ENCODE measurements at regions not wholly inside any gene's neighbourhood (a gene's known extent, or its start where the extent isn't known, plus 50 kb on each side); places are given as distances from the start of the nearest gene placed in this dataset.

DNA sequence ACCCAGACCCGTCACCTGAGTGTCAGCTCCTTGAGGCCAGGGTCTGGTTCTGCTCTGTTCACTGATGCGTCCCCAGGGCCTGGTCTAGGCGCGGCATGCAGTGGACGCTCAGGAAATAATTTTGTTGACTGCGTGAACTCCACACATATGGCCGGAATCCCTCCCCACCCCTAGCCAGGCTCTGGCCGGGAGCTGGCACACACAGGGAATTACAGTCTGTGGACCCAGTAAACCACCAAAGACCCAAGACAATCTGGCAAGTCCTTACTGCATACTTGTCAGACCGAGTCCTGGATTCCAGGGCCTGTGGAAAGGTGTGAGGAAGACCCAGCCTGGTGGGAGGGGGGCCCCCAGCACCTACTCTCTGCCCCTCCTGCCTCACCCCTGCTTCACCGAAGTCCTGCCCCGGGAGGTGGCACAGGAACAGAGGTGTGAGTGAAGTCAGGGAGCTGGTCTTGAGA, 113.0 kb upstream of the IER5L start:
- TF ChIP-seq, protein P1, sequence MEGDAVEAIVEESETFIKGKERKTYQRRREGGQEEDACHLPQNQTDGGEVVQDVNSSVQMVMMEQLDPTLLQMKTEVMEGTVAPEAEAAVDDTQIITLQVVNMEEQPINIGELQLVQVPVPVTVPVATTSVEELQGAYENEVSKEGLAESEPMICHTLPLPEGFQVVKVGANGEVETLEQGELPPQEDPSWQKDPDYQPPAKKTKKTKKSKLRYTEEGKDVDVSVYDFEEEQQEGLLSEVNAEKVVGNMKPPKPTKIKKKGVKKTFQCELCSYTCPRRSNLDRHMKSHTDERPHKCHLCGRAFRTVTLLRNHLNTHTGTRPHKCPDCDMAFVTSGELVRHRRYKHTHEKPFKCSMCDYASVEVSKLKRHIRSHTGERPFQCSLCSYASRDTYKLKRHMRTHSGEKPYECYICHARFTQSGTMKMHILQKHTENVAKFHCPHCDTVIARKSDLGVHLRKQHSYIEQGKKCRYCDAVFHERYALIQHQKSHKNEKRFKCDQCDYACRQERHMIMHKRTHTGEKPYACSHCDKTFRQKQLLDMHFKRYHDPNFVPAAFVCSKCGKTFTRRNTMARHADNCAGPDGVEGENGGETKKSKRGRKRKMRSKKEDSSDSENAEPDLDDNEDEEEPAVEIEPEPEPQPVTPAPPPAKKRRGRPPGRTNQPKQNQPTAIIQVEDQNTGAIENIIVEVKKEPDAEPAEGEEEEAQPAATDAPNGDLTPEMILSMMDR (IDR thresholded peaks at IDR 0.05; ENCODE audit: insufficient read depth, low read length), result no peak
- TF ChIP-seq GABPA (IDR thresholded peaks at IDR 0.05; ENCODE audit: low read depth) (no peak), POLR2AphosphoS5 (IDR thresholded peaks at IDR 0.05; ENCODE audit: low read depth) (no peak), SPI1 (IDR thresholded peaks at IDR 0.05; ENCODE audit: borderline replicate concordance, low read depth) (no peak)
- TF ChIP-seq, protein P2, sequence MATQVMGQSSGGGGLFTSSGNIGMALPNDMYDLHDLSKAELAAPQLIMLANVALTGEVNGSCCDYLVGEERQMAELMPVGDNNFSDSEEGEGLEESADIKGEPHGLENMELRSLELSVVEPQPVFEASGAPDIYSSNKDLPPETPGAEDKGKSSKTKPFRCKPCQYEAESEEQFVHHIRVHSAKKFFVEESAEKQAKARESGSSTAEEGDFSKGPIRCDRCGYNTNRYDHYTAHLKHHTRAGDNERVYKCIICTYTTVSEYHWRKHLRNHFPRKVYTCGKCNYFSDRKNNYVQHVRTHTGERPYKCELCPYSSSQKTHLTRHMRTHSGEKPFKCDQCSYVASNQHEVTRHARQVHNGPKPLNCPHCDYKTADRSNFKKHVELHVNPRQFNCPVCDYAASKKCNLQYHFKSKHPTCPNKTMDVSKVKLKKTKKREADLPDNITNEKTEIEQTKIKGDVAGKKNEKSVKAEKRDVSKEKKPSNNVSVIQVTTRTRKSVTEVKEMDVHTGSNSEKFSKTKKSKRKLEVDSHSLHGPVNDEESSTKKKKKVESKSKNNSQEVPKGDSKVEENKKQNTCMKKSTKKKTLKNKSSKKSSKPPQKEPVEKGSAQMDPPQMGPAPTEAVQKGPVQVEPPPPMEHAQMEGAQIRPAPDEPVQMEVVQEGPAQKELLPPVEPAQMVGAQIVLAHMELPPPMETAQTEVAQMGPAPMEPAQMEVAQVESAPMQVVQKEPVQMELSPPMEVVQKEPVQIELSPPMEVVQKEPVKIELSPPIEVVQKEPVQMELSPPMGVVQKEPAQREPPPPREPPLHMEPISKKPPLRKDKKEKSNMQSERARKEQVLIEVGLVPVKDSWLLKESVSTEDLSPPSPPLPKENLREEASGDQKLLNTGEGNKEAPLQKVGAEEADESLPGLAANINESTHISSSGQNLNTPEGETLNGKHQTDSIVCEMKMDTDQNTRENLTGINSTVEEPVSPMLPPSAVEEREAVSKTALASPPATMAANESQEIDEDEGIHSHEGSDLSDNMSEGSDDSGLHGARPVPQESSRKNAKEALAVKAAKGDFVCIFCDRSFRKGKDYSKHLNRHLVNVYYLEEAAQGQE (IDR thresholded peaks at IDR 0.05; ENCODE audit: insufficient replicate concordance, low read depth), result no peak

Measured in HL-60 (cell line).